Adrenal gland (tissue), 5 donors: ENCODE measurements at regions not wholly inside any gene's neighbourhood (a gene's known extent, or its start where the extent isn't known, plus 50 kb on each side); places are given as distances from the start of the nearest gene placed in this dataset.

Source experiments
- POLR2A ChIP-seq, 2 donors: fragments of 450-650 bp; IDR thresholded peaks; one replicate each; pipeline ENCODE4 v1.6.1; 2017; ENCODE audit warnings: antibody characterized with exemption in 2 of 2, mild to moderate bottlenecking in 2 of 2, moderate library complexity in 1 of 2
- TF ChIP-seq, protein P1 (sequence below), 6 experiments: fragments of 450-650 bp in 4 of 6; fragments of 200-600 bp in 2 of 6; sonication (generic) in 1 of 6; IDR thresholded peaks; 1 replicate in 5 of 6; 2 replicates in 1 of 6; pipeline versions ENCODE4 v1.5.1 to v1.8.0; 2016 to 2021; ENCODE audit warnings: antibody characterized with exemption in 6 of 6, mild to moderate bottlenecking in 2 of 6, moderate library complexity in 1 of 6
- donor health status: DM: no; HTN: no; CAD: no.

DNA sequence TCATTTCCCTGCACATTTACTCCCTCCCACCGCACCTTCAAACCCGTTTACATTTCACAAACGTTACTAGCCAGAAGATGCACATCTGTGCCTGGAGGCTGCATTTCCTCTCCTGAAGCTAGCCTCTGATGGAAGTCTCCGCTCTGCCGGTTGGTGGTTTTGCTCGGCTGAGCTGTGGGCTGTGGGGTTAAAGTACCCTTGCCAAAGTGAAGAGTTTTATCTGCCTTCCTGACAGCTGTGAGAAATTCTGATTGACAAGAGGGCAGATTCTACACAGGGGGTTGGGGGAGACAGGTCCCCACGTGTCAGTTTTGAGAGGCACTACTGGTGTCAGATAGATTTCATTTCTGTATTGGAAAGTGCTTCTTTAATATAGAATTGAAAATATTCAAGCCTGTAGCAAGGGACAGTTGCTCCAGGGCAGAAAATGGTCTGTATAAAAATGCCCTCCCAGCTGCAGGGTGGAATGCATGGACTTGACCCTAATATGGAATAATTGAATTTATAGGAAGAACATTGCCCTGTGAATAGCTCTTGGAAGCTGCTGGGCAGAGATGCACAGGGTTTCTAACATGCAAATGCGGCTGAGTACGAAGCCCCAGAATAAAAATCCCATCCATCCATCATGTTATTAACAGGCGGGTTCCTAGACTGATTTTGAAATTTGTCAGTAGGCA, 201.1 kb upstream of the RGMA start:
- no peak for TF ChIP-seq POLR2A (IDR thresholded peaks at IDR 0.05)
- TF ChIP-seq, protein P1, sequence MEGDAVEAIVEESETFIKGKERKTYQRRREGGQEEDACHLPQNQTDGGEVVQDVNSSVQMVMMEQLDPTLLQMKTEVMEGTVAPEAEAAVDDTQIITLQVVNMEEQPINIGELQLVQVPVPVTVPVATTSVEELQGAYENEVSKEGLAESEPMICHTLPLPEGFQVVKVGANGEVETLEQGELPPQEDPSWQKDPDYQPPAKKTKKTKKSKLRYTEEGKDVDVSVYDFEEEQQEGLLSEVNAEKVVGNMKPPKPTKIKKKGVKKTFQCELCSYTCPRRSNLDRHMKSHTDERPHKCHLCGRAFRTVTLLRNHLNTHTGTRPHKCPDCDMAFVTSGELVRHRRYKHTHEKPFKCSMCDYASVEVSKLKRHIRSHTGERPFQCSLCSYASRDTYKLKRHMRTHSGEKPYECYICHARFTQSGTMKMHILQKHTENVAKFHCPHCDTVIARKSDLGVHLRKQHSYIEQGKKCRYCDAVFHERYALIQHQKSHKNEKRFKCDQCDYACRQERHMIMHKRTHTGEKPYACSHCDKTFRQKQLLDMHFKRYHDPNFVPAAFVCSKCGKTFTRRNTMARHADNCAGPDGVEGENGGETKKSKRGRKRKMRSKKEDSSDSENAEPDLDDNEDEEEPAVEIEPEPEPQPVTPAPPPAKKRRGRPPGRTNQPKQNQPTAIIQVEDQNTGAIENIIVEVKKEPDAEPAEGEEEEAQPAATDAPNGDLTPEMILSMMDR (IDR thresholded peaks at IDR 0.05), result no peak
